ENCODE measurements at regions not wholly inside any gene's neighbourhood (a gene's known extent, or its start where the extent isn't known, plus 50 kb on each side); places are given as distances from the start of the nearest gene placed in this dataset.

GRCh38 chr12:66065641-66066136, 64.9 kb downstream of the LLPH start:
- TF ChIP-seq POLR2A (IDR thresholded peaks at IDR 0.05) = no peak
- TF ChIP-seq CTCF (IDR thresholded peaks at IDR 0.05) = no peak
